ENCODE measurements at regions not wholly inside any gene's neighbourhood (a gene's known extent, or its start where the extent isn't known, plus 50 kb on each side); places are given as distances from the start of the nearest gene placed in this dataset.
"Not testable (repeated sequence)": the region's sequence is repeated elsewhere in the genome, so short reads cannot be mapped to it uniquely, and the experiment has no call there.

DNA sequence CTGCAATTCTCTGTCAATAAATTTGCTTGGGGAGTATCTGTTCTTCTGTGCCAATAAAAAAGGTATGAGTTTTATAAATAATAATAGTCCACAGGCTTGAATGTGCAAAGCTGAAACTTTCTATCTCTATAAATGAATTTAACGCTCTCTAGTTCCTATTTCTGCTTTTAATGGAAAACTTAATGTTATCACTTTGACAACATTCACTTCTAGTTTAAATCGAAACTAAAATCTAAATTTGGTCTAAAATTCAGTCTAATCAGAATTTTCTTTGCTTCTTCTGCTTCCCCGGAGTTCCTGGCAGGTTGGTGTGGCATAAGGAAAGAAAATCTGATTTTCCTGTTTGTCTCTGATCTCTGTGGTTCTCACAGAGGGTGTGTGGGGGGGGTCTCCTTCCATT lies 450.1 kb upstream of the TBL1XR1 start:
- DNase-seq, result no peak

DNA sequence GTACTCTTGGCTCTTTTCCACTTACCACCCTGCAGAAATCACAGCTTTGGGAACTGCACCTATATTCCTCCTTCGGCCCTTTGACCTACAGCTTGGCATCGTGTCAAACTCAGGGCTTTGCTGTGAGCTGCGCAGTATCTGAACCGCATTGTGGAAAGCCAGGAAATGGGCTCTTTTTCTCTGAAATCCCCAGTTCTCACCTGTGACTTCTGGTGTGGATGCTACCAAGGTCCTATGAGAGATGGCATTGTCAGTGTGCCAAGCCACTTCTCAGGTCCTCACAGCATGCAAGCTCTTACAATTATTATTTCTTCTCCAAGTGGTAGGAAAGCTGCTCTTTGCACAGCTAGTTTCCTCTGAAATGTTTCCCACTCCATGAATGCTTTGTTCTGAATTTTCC lies 450.6 kb upstream of the TBL1XR1 start:
- no peak for DNase-seq

DNA sequence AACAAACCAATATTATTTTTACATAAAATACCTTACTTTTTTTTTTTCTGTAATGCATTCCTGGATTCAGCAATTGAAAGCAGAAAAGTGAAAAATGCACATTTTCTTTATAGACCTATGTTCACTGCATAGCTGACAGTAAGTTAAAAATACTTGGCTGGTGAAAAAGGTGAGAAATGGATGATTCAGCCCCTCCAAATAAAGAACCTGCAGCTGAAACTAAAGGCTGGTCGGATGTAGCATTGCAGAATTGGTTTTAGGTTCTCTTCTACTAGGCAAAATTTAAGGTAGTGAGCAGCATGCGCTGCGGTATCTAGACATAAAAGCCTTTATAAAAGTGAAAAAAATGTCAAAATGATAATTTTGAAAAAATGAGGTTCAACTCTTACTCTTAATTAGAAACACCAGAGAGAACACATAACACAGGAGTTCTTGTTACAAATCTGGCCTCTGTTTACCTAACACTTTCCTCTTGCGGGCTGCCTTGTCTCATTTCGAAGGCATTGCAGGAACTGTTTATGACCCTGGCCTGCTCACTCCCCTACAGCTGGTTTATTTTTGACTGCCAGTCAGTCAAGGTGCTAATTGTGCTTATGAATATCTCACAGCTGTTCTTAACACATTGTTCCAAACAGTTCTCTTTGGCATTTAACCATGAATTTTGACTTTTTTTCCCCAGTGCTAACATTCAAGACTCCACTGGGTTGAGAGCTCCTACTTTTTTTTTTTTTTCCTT lies 455.4 kb upstream of the TBL1XR1 start:
- DNase-seq, result no peak

DNA sequence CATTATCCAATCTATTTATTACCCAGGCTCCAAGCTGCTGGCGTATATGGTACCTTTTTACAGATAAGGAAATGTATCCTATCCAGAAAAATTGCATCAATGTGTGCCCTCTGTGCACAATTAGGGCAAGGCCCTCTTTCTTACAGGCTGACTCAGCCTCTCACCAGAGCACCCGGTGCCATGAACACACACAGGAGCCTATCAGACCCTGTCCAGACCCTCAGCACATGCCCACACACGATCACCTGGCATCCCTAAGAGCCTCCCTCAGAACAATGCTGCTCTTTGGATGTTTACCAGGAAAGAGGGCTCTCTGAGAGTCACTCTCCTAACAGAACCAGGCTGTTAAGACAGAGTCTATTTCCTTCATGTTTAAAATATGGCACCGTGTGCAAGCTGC lies 460.0 kb upstream of the TBL1XR1 start:
- no peak for DNase-seq

DNA sequence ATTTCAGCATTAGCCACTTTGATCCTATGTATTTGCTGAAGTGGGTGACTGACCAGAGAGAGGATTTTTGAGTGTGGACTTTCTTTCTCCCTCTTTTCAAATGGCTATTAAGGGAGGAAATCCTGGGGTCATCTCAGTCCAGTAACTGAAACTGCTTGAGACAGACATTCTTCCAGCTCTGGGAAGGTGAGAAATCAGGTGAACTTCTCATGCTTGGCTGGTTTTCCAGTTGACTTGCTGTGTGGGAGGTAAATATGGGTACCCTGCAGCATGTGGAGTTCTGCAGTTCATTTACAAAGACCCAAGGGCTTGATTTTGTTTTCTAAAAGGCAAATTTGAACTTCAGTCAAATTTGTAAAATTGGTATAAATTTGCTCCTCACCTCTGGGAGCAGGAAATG lies 461.1 kb upstream of the TBL1XR1 start:
- no peak for DNase-seq

DNA sequence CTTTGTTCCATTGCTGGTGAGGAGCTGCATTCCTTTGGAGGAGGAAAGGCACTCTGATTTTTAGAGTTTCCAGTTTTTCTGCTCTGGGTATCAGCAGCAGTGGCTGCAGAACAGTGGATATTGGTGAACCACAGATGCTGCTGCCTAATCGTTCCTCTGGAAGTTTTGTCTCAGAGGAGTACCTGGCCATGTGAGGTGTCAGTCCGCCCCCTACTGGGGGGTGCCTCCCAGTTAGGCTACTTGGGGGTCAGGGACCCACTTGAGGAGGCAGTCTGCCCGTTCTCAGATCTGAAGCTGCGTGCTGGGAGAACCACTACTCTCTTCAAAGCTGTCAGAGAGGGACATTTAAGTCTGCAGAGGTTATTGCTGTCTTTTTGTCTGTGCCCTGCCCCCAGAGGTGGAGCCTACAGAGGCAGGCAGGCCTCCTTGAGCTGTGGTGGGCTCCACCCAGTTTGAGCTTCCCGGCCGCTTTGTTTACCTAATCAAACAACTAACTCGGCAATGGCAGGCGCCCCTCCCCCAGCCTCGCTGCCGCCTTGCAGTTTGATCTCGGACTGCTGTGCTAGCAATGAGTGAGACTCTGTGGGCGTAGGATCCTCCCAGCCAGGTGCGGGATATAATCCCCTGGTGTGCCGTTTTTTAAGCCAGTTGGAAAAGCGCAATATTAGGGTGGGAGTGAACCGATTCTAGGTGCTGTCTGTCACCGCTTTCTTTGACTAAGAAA lies 467.3 kb upstream of the TBL1XR1 start:
- not testable (repeated sequence) for DNase-seq

DNA sequence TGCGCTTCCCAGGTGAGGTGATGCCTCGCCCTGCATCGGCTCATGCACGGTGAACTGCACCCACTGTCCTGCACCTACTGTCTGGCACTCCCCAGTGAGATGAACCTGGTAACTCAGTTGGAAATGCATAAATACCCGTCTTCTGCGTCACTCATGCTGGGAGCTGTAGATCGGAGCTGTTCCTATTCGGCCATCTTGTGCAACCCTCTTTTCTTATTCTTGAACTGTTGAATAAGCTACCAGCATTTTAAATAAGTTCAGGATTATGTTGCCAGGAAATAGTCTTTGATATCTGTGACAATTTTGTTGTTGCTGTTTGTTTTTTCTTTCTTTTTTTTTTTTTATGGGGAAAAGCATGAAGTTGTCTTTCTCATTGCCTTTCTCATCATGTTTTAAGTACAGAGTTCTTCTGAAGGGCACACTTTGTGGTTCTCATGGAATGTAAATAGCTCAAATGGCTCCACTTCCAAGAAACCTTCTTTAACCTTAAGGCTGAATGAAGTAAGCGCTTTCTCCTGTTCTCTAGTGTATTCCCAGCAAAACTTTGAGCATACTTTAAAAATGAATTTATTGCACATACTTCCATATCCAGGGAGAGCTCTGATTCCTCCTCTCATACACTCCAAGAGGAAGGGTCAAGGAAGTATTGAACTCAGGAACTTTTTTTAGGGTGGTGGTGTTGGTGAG lies 468.0 kb upstream of the TBL1XR1 start:
- DNase-seq, result no peak

DNA sequence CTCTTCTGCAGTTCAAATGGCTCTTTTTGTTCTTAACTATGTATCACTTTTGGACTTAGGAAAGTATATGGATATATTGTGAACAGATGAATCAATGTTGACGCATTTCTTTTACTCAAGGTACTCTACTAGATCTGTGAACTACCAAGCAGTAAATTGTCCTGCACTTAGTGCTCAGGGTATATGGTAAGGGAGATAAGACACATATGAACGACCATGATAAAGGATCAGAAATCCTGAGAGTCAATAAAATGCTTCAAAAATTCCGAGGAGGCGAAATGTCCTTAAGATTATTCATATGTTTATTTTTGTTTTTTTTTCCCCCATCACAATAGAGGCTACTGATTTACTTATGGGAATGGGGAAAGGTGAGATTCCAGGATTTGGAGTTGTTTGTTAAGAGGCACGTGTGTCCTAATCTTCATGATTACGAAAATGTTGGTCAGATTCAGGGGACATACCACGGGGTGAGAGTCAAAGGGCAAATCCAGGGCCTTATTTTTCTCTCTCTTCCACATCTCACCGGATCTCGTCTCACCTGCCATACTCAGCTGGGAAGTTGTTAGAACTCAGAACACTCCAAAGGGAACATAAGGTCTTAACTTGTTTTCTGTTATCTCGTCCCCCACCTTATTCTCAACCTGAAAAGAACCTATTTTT lies 475.1 kb upstream of the TBL1XR1 start:
- DNase-seq, result no peak

DNA sequence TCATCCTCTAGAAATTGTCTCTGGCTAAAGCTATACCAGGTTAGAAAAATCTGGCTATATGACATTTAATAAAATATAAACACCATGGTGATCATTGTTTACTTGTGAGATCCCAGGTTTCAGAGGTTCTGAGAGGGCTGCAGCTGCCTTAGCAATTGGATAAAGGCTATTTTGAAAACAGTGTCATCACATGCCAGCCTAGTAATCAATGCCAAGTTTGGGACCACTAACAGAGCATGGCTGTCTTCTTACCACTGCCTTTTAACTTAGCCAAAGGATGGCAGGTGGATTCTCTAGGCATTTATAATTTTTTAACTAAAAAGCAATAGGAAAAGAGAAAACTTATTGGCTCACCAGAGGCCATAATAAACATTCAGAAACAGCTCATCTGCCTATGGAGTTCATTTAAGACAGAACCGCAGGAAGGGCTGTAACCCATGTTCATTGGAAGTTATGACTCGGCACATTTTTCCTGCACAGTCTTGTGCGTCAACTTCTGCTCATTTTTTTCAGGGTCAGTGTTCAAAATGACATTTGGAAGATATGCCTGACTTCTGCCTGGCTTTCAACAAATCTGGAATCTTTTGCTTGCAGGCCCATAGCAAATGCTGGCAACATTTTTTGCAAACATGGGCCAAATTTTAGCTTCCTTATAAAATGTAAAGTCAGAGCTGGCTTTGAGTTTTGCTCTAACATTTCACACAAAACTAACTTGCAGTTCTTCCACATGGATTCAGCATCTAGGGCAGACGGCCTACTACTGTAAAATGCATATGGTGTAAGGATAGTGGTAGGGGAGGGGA lies 476.0 kb upstream of the TBL1XR1 start:
- DNase-seq, result no peak

DNA sequence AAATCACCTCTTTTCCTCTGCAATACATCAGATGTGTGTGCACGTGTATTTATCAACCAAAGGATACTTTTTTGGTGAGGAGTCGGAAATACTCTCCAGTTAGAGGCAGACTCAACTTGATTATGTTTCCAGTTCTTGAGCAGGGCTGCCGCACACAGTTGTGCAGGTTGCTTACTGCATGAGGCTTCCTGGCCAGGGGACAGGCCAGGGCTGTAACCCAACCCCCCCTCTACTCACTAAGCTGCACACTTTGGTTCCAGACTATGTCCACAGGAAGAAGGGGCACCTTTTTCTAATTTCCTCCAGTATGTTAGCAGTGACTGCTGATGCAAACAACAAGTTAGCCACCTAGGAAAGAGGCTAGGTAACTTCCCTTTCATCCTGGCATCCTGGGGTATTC lies 476.9 kb upstream of the TBL1XR1 start:
- DNase-seq, result no peak

DNA sequence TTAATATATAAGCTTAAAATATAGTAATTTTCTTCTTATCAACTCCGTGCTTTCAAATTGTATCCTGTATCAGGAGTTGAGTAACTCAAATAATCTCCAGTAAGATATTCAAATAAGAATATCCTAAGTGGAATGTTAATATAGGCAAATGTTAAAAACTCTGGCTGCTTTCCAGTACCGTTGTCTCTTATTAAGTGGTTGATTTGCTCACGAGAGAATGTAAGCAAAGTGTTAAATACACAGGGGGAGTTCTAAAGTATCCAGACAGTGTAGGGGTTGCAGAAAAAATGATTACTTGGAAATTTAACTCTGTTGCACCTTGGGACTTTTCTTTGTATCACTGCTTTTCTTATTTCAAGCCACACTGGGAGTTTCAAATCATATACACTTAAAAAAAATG lies 478.9 kb upstream of the TBL1XR1 start:
- DNase-seq, result no peak

DNA sequence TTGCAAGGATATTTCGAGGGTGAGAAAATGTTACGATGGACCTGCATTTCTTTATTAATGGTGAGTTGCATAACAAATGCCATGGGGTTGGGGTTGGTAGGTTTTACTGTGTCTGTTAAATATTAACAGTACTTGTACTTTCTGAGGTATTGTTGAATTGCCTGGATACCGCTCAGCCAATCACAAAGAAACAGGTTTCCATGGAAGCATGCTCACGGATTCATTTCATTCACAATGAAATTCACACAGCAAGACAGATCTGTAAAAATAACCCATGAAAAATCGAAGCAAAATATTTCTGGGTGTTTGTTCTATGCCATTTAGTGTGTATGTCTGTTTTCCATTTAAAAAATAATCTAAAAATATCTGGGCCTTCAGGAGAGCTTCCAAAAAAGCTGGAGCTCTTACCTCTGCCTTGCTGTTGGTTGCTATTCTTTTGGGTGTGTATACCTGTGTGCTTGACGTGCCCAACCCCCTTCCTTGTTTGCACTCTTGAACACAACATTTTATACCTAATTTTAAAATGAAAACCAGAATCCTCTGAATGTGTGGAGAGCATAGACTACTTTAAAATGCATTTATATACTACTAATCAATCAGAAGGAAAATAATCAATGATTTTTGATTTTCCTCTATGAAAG lies 479.8 kb upstream of the TBL1XR1 start:
- DNase-seq, result no peak

DNA sequence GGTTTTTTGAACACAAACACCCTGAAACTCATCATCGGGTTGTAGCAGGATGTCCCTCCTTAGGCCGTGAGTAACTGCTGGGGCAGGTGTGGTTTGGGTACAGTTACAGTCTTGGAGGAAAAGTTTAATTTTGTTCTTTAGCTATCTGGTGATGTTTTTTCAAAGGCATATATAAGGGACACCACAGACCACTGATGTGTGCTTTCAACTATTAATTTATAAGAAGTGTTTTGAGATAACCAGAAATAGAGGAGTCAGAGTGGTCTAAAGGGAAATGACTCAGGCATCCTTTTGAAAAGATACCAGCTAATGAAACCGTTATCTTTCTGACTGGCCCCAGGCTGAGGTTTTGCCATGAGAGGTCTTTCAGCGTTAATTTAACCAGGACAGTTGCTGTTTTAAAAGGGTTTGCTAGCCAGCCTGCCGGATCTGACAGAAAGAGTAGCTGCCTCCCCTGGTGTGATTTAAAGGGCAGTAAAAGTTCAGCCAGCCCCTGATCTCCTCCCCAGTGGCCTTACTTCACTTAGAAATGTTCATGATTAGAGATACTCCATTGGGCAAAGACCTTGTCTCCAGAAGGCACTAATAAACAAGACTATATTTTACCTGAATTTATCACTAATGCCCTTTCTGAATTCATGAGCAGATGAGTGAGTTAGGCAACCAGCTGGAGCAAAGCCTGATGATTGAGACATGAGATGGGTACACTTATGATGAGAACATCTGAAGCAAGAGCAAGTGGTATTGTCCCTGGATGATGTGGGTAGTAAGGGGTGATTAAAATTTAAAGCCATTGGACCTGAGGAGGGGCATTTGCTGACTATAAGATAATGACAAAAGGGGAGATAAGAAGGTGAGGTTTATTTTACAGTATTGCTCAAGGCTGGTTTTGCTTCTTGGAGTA lies 482.5 kb upstream of the TBL1XR1 start:
- no peak for DNase-seq

DNA sequence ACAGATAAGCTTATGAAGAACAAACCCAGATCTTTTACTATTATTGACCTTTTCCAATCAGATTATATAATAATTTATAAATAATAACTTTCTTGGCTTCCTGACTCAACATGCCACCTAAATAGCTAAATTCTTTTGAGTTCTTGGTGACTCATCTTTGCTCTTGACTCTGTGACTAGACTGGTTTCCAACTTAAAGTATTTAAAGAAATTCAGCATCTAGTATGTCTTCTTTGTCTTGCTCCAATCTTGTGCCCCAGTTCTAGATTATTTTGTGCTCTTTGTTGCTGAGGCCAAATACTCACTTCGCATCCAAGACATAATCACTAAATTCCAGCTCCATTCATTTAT lies 483.2 kb upstream of the TBL1XR1 start:
- DNase-seq, result no peak

DNA sequence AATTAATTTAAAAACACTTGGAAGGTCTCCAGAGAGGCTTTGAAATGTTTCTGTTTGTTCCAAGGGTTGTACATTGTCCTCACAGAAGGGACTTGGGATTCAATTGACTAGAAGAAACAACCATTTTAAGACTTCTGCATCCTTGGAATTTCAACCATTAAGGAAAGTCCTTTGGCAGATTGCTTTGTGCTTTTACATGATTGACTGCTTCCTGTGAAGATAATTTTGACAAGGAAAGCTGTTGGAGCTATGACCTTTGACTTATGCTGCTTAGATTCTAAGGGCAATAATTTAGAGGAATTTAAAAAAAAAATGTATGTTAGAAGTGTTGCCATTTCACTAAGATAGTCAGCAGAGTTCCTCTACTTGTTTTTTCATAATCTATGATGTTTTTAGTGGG lies 483.9 kb upstream of the TBL1XR1 start:
- no peak for DNase-seq

DNA sequence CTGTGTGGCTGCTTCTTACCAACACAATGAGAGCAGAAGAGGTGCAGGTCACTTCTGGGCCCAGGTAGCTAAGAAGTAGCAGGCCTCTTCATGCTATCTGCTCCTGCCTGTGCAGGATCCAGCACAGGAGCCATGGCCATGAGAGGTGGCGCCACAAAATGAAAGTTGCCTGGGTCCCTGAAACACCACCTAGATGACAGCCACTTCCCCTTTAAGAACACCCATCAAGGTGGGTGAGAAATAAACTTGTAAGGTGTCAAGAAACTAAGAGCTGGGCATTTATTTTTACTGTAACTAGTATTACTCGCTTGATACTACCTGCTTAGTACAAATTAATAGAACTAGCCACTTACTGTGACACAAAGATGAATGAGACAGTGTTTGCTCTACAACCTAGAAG lies 484.6 kb upstream of the TBL1XR1 start:
- no peak for DNase-seq

DNA sequence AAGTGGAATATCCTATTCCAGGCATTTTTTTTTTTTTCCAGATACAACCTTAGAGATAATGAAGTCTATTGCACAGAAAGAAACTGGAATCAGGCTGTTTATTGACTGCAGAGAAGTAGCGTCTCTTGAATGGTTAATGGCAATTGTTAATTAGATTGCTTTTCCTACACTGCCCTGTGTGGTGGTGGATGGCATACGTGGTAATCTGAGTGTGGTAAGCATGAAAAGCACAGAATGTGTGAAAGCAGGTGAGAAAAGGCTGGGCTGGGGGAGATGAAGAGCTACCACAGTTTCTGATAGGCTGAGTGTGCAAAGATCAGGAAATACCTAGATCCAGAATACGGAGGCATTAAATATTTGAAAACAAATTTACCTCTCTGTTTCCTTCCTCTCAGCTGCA lies 486.3 kb upstream of the TBL1XR1 start:
- DNase-seq, result no peak

DNA sequence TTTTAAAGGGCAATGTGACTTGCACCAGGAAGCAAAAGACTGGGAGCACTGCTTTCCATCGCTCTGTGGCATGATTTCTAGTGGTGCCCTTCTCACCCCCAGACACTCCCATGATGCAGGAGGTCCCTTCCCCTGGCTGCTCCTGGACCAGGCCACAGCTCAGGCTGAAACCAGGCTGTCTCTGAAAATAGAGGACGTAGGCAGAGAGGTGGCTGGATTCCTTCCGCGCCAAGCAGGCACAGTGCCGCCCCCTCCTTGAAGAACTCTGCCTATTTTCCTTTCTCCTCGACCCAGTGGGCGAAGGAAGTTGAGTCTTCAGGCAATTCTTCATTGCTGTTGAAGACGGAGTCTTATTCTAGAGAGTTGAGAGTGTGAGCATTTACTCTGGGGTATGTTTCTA lies 489.4 kb upstream of the TBL1XR1 start:
- DNase-seq, result no peak

DNA sequence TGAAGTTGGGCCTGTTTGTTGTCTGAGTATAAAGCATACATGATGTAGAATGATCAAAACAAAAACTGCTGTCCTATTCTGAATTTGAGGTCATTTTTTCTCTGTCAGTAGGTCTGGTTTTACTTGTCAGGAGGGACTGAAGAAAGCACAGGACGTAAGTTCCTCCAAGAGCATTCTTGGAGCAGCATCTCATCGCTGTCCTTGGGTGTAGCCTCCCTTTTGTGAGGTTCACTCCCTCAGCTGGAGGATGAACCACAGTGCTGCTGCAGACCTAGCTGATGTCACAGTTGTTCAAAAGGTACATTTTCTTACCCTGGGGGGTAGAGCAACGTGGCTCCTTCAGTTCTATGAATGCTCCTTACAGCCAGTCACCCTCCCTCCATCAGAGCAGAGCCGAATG lies 490.0 kb upstream of the TBL1XR1 start:
- DNase-seq, result no peak

DNA sequence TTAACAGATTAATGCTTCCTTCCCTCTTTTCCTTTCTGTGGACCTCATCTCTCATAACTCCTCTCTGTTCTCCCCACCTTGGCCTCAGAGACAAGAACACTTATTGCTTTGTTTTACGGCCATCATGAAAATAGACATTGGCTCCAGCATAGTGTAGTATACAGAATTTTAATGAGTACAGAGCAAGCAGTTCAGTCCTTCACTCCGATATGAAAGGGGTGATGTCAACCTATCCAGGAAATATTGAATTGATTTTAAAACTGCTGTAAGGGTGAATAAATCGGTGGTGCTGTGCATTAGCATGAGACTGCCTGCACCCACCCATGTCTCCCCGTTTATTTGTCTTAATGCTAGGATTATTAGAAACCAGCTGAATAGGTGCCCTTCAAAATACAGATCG lies 490.9 kb upstream of the TBL1XR1 start:
- no peak for DNase-seq

DNA sequence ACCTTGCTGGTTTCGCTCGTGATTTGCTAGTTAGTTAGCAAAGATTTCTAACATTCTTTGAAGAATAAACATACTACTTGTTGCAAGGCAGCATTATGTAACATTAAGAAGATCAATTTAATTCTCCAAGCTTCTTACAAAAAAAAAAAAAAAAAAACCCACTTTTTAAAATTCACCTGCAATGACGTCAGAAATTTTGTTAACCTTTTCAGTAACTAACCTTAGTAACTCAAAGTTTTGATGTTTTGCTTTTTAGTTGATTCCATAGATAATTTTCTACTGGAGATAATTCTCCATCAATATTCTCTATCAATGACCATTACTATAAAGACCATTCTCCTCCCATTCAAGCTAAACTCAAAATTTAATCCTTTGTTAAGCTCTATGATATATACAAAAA lies 491.8 kb upstream of the TBL1XR1 start:
- DNase-seq, result no peak

Data from NCI-H1694 (cell line).